GM12878 (cell line): ENCODE measurements at regions not wholly inside any gene's neighbourhood (a gene's known extent, or its start where the extent isn't known, plus 50 kb on each side); places are given as distances from the start of the nearest gene placed in this dataset.

Experiments
- MEF2B ChIP-seq: fragments of 450-650 bp; IDR thresholded peaks from 2 replicates; pipeline ENCODE4 v1.6.1; 2018; ENCODE audit warnings: mild to moderate bottlenecking, moderate library complexity; ENCODE audit not compliant: partially characterized antibody, poor library complexity, severe bottlenecking
- SMC3 ChIP-seq: IDR thresholded peaks from 2 replicates; pipeline ENCODE4 v1.6.1; 2011; ENCODE audit warnings: low read length, improper control_type of control experiment, borderline replicate concordance
- TAF1 ChIP-seq: IDR thresholded peaks from 2 replicates; pipeline ENCODE4 v1.6.1; 2011; ENCODE audit warnings: mild to moderate bottlenecking, low read depth, low read length, borderline replicate concordance
- TF ChIP-seq, protein P1 (sequence below), 3 experiments: IDR thresholded peaks in 2 of 3; conservative IDR thresholded peaks in 1 of 3; 2 replicates each; pipeline ENCODE4 v1.5.1; 2011; ENCODE audit warnings: low read depth in 3 of 3, low read length in 3 of 3, mild to moderate bottlenecking in 3 of 3, control low read depth in 2 of 3, moderate library complexity in 2 of 3, inconsistent platforms in 1 of 3, mixed read lengths in 1 of 3; ENCODE audit not compliant: control insufficient read depth in 2 of 3, insufficient read depth in 1 of 3; ENCODE audit errors: extremely low read depth in 1 of 3

DNA sequence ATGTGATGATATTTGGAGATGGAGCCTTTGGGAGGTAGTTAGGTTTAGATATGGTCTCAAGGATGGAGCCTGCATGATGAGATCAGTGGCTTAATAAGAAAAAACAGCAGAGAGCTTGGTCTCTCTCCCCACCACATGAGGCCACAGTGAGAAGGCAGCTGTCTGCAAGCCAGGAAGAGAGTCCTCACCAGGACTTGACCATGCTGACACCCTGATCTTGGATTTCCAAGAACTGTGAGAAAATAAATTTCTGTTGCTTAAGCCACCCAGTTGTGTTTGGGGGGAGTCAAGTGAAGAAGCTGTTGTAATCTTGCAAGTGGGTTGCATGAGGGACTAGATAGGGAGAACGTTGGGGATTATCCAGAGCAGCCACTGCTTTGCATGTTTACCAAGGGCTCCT is 62.3 kb upstream of the TNFAIP8L3 start:
- TF ChIP-seq, protein P1, sequence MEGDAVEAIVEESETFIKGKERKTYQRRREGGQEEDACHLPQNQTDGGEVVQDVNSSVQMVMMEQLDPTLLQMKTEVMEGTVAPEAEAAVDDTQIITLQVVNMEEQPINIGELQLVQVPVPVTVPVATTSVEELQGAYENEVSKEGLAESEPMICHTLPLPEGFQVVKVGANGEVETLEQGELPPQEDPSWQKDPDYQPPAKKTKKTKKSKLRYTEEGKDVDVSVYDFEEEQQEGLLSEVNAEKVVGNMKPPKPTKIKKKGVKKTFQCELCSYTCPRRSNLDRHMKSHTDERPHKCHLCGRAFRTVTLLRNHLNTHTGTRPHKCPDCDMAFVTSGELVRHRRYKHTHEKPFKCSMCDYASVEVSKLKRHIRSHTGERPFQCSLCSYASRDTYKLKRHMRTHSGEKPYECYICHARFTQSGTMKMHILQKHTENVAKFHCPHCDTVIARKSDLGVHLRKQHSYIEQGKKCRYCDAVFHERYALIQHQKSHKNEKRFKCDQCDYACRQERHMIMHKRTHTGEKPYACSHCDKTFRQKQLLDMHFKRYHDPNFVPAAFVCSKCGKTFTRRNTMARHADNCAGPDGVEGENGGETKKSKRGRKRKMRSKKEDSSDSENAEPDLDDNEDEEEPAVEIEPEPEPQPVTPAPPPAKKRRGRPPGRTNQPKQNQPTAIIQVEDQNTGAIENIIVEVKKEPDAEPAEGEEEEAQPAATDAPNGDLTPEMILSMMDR (IDR thresholded peaks at IDR 0.05 in 2 of 3, conservative IDR thresholded peaks at IDR 0.05 in 1 of 3; ENCODE audit: control insufficient read depth in 2 of 3, extremely low read depth in 1 of 3, insufficient read depth in 1 of 3, low read depth in 3 of 3, low read length in 3 of 3), result no peak
- no peak for TF ChIP-seq MEF2B
- no peak for TF ChIP-seq TAF1
- no peak for TF ChIP-seq SMC3
